ENCODE measurements at regions not wholly inside any gene's neighbourhood (a gene's known extent, or its start where the extent isn't known, plus 50 kb on each side); places are given as distances from the start of the nearest gene placed in this dataset.

DNA sequence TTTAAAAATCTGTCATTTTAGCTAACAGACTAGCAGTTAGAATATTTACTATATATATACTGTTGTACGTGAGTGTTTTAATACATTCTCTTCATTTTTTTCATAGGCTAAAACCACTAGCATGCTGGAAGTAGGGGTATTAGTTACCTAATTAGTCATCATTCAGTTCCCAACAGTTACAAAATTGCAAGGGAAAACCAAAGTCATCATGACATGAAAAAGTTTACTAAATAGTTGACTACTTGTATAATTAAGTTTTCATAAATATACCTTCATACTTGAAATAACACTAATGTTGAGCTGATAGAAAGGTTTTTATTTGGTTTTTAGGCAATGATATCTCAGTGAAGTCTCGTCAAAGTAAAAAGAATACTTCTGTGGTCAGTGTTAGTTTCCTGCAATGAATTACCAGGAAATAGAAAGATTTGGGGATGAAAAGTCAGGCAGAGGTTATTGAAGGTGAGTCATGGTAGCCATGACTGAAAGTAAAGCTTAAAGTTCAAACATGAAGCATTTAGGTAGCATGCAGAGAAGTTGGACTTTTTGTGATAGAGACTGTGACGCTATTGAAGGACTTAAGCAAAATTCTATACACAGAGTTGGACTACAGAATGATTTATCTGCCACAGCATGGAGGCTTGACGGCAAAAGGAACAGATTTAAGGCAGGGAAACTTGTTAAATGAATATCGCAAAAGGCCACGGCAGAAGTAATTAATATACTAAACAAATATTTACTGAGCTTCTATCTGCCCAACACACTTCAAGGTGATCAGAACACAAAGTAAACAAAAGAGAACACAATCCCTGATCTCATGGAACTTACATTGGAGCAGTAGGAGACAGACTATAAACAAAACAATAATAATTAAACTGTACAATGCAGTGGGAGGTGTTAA is 828.1 kb upstream of the FAT3 start:
- TF ChIP-seq, protein P1, sequence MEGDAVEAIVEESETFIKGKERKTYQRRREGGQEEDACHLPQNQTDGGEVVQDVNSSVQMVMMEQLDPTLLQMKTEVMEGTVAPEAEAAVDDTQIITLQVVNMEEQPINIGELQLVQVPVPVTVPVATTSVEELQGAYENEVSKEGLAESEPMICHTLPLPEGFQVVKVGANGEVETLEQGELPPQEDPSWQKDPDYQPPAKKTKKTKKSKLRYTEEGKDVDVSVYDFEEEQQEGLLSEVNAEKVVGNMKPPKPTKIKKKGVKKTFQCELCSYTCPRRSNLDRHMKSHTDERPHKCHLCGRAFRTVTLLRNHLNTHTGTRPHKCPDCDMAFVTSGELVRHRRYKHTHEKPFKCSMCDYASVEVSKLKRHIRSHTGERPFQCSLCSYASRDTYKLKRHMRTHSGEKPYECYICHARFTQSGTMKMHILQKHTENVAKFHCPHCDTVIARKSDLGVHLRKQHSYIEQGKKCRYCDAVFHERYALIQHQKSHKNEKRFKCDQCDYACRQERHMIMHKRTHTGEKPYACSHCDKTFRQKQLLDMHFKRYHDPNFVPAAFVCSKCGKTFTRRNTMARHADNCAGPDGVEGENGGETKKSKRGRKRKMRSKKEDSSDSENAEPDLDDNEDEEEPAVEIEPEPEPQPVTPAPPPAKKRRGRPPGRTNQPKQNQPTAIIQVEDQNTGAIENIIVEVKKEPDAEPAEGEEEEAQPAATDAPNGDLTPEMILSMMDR (IDR thresholded peaks at IDR 0.05; ENCODE audit: unreplicated experiment), result no peak
- DNase-seq (ENCODE audit: low spot score), result no peak
- Mint-ChIP-seq H3K4me3 (ENCODE audit: unreplicated experiment) (no peak overlapping the region), H3K27ac (ENCODE audit: unreplicated experiment) (no peak overlapping the region), H3K36me3 (ENCODE audit: low read depth, unreplicated experiment) (no peaks in the 10 kb centered on the region), H3K9me3 (ENCODE audit: unreplicated experiment) (no peaks in the 10 kb centered on the region), H3K4me1 (ENCODE audit: unreplicated experiment) (no peaks in the 10 kb centered on the region), H3K27me3 (ENCODE audit: unreplicated experiment) (peaks cover 2% of the 10 kb centered on the region)

DNA sequence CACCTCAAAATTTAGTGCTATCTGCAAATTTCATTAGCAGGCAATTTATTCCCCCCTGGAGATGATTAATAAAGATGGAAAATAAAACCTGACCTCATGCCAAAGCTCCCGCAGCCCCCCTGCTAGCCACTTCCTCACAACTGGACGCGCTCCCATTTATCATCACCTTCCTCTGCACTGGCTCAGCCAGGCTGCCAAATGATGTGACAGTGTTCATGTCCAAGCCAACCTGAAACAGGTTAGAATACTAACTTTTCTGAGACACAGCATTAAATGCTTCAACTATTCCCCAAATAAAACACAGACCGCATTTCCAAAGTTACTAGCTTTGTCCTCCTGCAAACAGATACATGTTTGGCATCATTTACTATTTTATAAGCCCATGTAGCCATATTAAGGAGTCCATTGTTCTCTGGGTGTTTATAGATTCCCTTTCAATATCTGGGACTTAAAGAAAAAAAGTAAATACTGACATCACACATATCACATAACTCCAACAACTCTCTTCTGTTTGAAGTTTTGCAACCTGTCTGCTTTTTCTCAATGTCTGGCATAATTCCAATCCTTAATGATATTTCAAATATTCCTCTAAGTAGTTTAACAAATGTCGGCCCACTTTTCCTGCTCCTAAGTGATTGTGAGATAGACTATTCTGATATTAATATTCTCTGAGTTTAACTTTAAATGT is 829.7 kb upstream of the FAT3 start:
- TF ChIP-seq, protein P1 (IDR thresholded peaks at IDR 0.05; ENCODE audit: unreplicated experiment), result no peak
- DNase-seq (ENCODE audit: low spot score), result no peak
- no peaks in the 10 kb centered on the region for H3K36me3 Mint-ChIP-seq (ENCODE audit: low read depth, unreplicated experiment)
- H3K27ac Mint-ChIP-seq (ENCODE audit: unreplicated experiment), result no peak overlapping the region
- no peaks in the 10 kb centered on the region for H3K4me1 Mint-ChIP-seq (ENCODE audit: unreplicated experiment)
- no peaks in the 10 kb centered on the region for H3K9me3 Mint-ChIP-seq (ENCODE audit: unreplicated experiment)
- H3K4me3 Mint-ChIP-seq (ENCODE audit: unreplicated experiment), result no peak overlapping the region
- no peaks in the 10 kb centered on the region for H3K27me3 Mint-ChIP-seq (ENCODE audit: unreplicated experiment)

DNA sequence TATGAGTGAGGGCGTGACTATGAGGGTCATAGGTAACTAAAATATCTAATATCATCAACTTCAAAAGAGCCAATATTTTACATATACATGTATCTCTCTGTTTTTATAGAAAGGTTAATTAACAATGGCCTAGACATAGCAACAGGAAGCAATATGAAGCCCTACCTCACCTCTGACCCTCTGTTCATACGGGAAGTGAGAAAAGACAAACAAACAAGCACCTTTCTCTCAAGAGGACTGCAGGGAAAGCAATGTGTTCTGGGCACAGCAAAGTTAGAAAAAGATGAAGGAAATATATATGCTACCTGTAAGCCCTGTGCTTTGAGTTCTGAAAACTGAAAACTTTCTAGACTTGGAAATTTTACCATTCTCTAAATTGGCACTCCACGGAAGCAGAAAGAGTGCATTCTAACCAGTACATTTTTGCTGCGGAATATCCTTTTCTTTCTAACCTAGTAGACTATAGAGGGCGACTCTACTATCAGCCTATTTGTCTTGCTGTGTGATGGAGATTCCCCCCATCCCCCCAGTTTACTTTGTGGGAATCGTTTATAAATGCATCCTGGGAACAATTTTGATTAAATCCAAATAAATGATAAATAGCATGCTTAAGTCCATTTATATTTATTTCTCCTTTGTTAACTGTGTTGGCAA is 830.4 kb upstream of the FAT3 start:
- no peak overlapping the region for H3K27ac Mint-ChIP-seq (ENCODE audit: unreplicated experiment)
- no peaks in the 10 kb centered on the region for H3K27me3 Mint-ChIP-seq (ENCODE audit: unreplicated experiment)
- TF ChIP-seq, protein P1 (IDR thresholded peaks at IDR 0.05; ENCODE audit: unreplicated experiment), result no peak
- no peaks in the 10 kb centered on the region for H3K9me3 Mint-ChIP-seq (ENCODE audit: unreplicated experiment)
- no peaks in the 10 kb centered on the region for H3K36me3 Mint-ChIP-seq (ENCODE audit: low read depth, unreplicated experiment)
- no peak overlapping the region for H3K4me3 Mint-ChIP-seq (ENCODE audit: unreplicated experiment)
- no peak for DNase-seq (ENCODE audit: low spot score)
- H3K4me1 Mint-ChIP-seq (ENCODE audit: unreplicated experiment), result no peaks in the 10 kb centered on the region

DNA sequence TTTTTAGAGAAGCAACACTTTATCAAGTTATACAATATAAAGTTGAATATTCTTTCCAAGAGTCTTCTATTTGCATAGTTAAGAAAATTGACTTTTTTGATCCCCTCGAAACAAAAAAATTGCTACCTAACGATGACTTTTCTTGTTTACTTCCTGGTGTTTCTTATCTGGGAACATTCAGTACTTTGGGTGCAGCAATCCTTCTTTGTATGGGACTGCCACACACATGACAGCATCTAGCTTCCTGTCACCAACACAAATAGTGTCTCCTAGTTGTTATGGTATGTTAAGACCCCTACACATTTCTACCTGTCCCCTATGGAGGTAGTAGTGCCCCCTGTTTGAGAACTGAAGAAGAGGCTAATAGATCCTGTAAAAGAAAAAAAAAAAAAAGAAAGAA is 841.7 kb upstream of the FAT3 start:
- no peaks in the 10 kb centered on the region for H3K4me1 Mint-ChIP-seq (ENCODE audit: unreplicated experiment)
- no peak overlapping the region for H3K27ac Mint-ChIP-seq (ENCODE audit: unreplicated experiment)
- TF ChIP-seq, protein P1 (IDR thresholded peaks at IDR 0.05; ENCODE audit: unreplicated experiment), result no peak
- no peak overlapping the region for H3K4me3 Mint-ChIP-seq (ENCODE audit: unreplicated experiment)
- no peaks in the 10 kb centered on the region for H3K9me3 Mint-ChIP-seq (ENCODE audit: unreplicated experiment)
- no peaks in the 10 kb centered on the region for H3K36me3 Mint-ChIP-seq (ENCODE audit: low read depth, unreplicated experiment)
- DNase-seq (ENCODE audit: low spot score), result no peak
- H3K27me3 Mint-ChIP-seq (ENCODE audit: unreplicated experiment), result no peaks in the 10 kb centered on the region
